ENCODE measurements at regions not wholly inside any gene's neighbourhood (a gene's known extent, or its start where the extent isn't known, plus 50 kb on each side); places are given as distances from the start of the nearest gene placed in this dataset.

GRCh38 chr11:44453871-44454270 is 111.6 kb upstream of the CD82 start:
- Histone ChIP-seq H3K9ac (ENCODE audit: low read length) (no peak overlapping the region), H3K9me3 (ENCODE audit: control extremely low read depth in 1 of 3, control insufficient read depth in 2 of 3, insufficient read depth in 1 of 3, low read length in 2 of 3) (no peaks in the 10 kb centered on the region), H3K36me3 (replicated peaks in 1 of 2; ENCODE audit: control extremely low read depth in 1 of 2, control insufficient read depth in 1 of 2, extremely low read depth in 1 of 2, insufficient read depth in 2 of 2, low read length in 1 of 2) (no peaks in the 10 kb centered on the region), H3K27ac (ENCODE audit: low read length in 2 of 2) (no peak overlapping the region), H3K4me1 (ENCODE audit: control insufficient read depth in 2 of 2, insufficient read depth in 2 of 2, low read length in 2 of 2) (no peaks in the 10 kb centered on the region), H3K4me2 (replicated peaks; ENCODE audit: low read depth, low read length, poor library complexity, severe bottlenecking) (no peak overlapping the region), H3K27me3 (replicated peaks in 1 of 4; ENCODE audit: control extremely low read depth in 1 of 4, control insufficient read depth in 3 of 4, insufficient read depth in 4 of 4, low read length in 3 of 4) (peaks cover 0 to 2% (median 0%) of the 10 kb centered on the region in 4 experiments), H3K4me3 (ENCODE audit: control extremely low read depth in 1 of 5, extremely low read depth in 1 of 5, insufficient read depth in 1 of 5, low read depth in 2 of 5, low read length in 4 of 5) (no peak overlapping the region), H3K79me2 (ENCODE audit: control insufficient read depth, insufficient read depth, low read length) (no peaks in the 10 kb centered on the region), H2AFZ (ENCODE audit: insufficient read depth, low read depth, low read length, poor library complexity, severe bottlenecking) (no peak overlapping the region), H4K20me1 (ENCODE audit: control insufficient read depth, insufficient read depth, low read length, poor library complexity, severe bottlenecking) (no peaks in the 10 kb centered on the region)
- H3K27ac Mint-ChIP-seq, result no peak overlapping the region
- intact Hi-C loops (cut with micrococcal nuclease), result no loop called here
- H3K27me3 Mint-ChIP-seq, result peaks cover 9% of the 10 kb centered on the region
- ChIA-PET CTCF (no interaction called here), POLR2A (no interaction called here)
- TF ChIP-seq EZH2 (IDR thresholded peaks at IDR 0.05; ENCODE audit: borderline replicate concordance, insufficient read depth, low read depth, low read length, poor library complexity, severe bottlenecking) (no peak), CTCF (IDR thresholded peaks at IDR 0.05) (no peak)
- H3K9me3 Mint-ChIP-seq (ENCODE audit: insufficient read depth), result no peaks in the 10 kb centered on the region
- H3K4me3 Mint-ChIP-seq, result no peak overlapping the region
- 95% methylated on average over 4 of the region's 5 CpGs for WGBS (ENCODE audit: insufficient coverage)
- DNase-seq (no peak), ATAC-seq (ENCODE audit: low read depth) (no peak)
- no peaks in the 10 kb centered on the region for H3K4me1 Mint-ChIP-seq

GRCh38 chr11:44454666-44455065 is 110.8 kb upstream of the CD82 start:
- Histone ChIP-seq H3K4me1 (ENCODE audit: control insufficient read depth in 2 of 2, insufficient read depth in 2 of 2, low read length in 2 of 2) (no peaks in the 10 kb centered on the region), H3K9me3 (ENCODE audit: control extremely low read depth in 1 of 3, control insufficient read depth in 2 of 3, insufficient read depth in 1 of 3, low read length in 2 of 3) (no peaks in the 10 kb centered on the region), H3K4me2 (replicated peaks; ENCODE audit: low read depth, low read length, poor library complexity, severe bottlenecking) (no peak overlapping the region), H2AFZ (ENCODE audit: insufficient read depth, low read depth, low read length, poor library complexity, severe bottlenecking) (no peak overlapping the region), H3K27ac (ENCODE audit: low read length in 2 of 2) (no peak overlapping the region), H4K20me1 (ENCODE audit: control insufficient read depth, insufficient read depth, low read length, poor library complexity, severe bottlenecking) (no peaks in the 10 kb centered on the region), H3K27me3 (replicated peaks in 1 of 4; ENCODE audit: control extremely low read depth in 1 of 4, control insufficient read depth in 3 of 4, insufficient read depth in 4 of 4, low read length in 3 of 4) (peaks cover 0 to 2% (median 0%) of the 10 kb centered on the region in 4 experiments), H3K36me3 (replicated peaks in 1 of 2; ENCODE audit: control extremely low read depth in 1 of 2, control insufficient read depth in 1 of 2, extremely low read depth in 1 of 2, insufficient read depth in 2 of 2, low read length in 1 of 2) (no peaks in the 10 kb centered on the region), H3K9ac (ENCODE audit: low read length) (no peak overlapping the region), H3K79me2 (ENCODE audit: control insufficient read depth, insufficient read depth, low read length) (no peaks in the 10 kb centered on the region), H3K4me3 (ENCODE audit: control extremely low read depth in 1 of 5, extremely low read depth in 1 of 5, insufficient read depth in 1 of 5, low read depth in 2 of 5, low read length in 4 of 5) (no peak overlapping the region)
- Mint-ChIP-seq H3K4me1 (no peaks in the 10 kb centered on the region), H3K27me3 (peaks cover 9% of the 10 kb centered on the region), H3K9me3 (ENCODE audit: insufficient read depth) (no peaks in the 10 kb centered on the region), H3K27ac (no peak overlapping the region), H3K4me3 (no peak overlapping the region)
- no peak for DNase-seq
- ChIA-PET CTCF (no interaction called here), POLR2A (no interaction called here)
- intact Hi-C loops (cut with micrococcal nuclease), result no loop called here
- TF ChIP-seq EZH2 (IDR thresholded peaks at IDR 0.05; ENCODE audit: borderline replicate concordance, insufficient read depth, low read depth, low read length, poor library complexity, severe bottlenecking) (no peak), CTCF (IDR thresholded peaks at IDR 0.05) (no peak)
- no peak for ATAC-seq (ENCODE audit: low read depth)
- WGBS (ENCODE audit: insufficient coverage), result 90% methylated on average over 4 of the region's 4 CpGs
